ENCODE measurements at regions not wholly inside any gene's neighbourhood (a gene's known extent, or its start where the extent isn't known, plus 50 kb on each side); places are given as distances from the start of the nearest gene placed in this dataset.

- H3K4me1 ChIP-seq (ENCODE audit: control insufficient read depth in 1 of 2, insufficient read depth in 2 of 2, low read length in 2 of 2), result peaks cover 0 to 7% of the 10 kb centered on the region in 2 donors
- H3K27ac ChIP-seq (ENCODE audit: low read length), result no peak overlapping the region
- H3K36me3 ChIP-seq (ENCODE audit: control insufficient read depth in 1 of 2, insufficient read depth in 2 of 2, low read length in 2 of 2), result no peaks in the 10 kb centered on the region
- no peaks in the 10 kb centered on the region for H3K9me3 ChIP-seq (ENCODE audit: control insufficient read depth in 1 of 2, low read length in 2 of 2)
- H3K4me3 ChIP-seq (ENCODE audit: low read depth in 1 of 2, low read length in 2 of 2), result no peak overlapping the region
- H3K27me3 ChIP-seq (ENCODE audit: low read depth, low read length), result no peaks in the 10 kb centered on the region
Measured at GRCh38 chr1:30198795-30199403, 524.5 kb downstream of the MATN1 start.

GRCh38 chr1:30198451-30198760 lies 525.0 kb downstream of the MATN1 start:
- Histone ChIP-seq H3K36me3 (ENCODE audit: control insufficient read depth in 1 of 2, insufficient read depth in 2 of 2, low read length in 2 of 2) (no peaks in the 10 kb centered on the region), H3K27me3 (ENCODE audit: low read depth, low read length) (no peaks in the 10 kb centered on the region), H3K9me3 (ENCODE audit: control insufficient read depth in 1 of 2, low read length in 2 of 2) (no peaks in the 10 kb centered on the region), H3K27ac (ENCODE audit: low read length) (no peak overlapping the region), H3K4me3 (ENCODE audit: low read depth in 1 of 2, low read length in 2 of 2) (no peak overlapping the region), H3K4me1 (ENCODE audit: control insufficient read depth in 1 of 2, insufficient read depth in 2 of 2, low read length in 2 of 2) (peaks cover 0 to 7% of the 10 kb centered on the region in 2 donors)

- no peaks in the 10 kb centered on the region for H3K36me3 ChIP-seq (ENCODE audit: control insufficient read depth in 1 of 2, insufficient read depth in 2 of 2, low read length in 2 of 2)
- no peaks in the 10 kb centered on the region for H3K27me3 ChIP-seq (ENCODE audit: low read depth, low read length)
- H3K9me3 ChIP-seq (ENCODE audit: control insufficient read depth in 1 of 2, low read length in 2 of 2), result no peaks in the 10 kb centered on the region
- no peak overlapping the region for H3K27ac ChIP-seq (ENCODE audit: low read length)
- H3K4me1 ChIP-seq (ENCODE audit: control insufficient read depth in 1 of 2, insufficient read depth in 2 of 2, low read length in 2 of 2), result peaks cover 0 to 7% of the 10 kb centered on the region in 2 donors
- no peak overlapping the region for H3K4me3 ChIP-seq (ENCODE audit: low read depth in 1 of 2, low read length in 2 of 2)
Measured at GRCh38 chr1:30197639-30198450, 525.5 kb downstream of the MATN1 start.

GRCh38 chr1:30196872-30197638 lies 526.3 kb downstream of the MATN1 start:
- Histone ChIP-seq H3K27ac (ENCODE audit: low read length) (no peak overlapping the region), H3K36me3 (ENCODE audit: control insufficient read depth in 1 of 2, insufficient read depth in 2 of 2, low read length in 2 of 2) (no peaks in the 10 kb centered on the region), H3K4me3 (ENCODE audit: low read depth in 1 of 2, low read length in 2 of 2) (no peak overlapping the region), H3K4me1 (ENCODE audit: control insufficient read depth in 1 of 2, insufficient read depth in 2 of 2, low read length in 2 of 2) (peaks cover 0 to 7% of the 10 kb centered on the region in 2 donors), H3K9me3 (ENCODE audit: control insufficient read depth in 1 of 2, low read length in 2 of 2) (no peaks in the 10 kb centered on the region), H3K27me3 (ENCODE audit: low read depth, low read length) (no peaks in the 10 kb centered on the region)

- Histone ChIP-seq H3K4me1 (ENCODE audit: control insufficient read depth in 1 of 2, insufficient read depth in 2 of 2, low read length in 2 of 2) (peaks cover 0 to 7% of the 10 kb centered on the region in 2 donors), H3K27ac (ENCODE audit: low read length) (no peak overlapping the region), H3K27me3 (ENCODE audit: low read depth, low read length) (no peaks in the 10 kb centered on the region), H3K9me3 (ENCODE audit: control insufficient read depth in 1 of 2, low read length in 2 of 2) (no peaks in the 10 kb centered on the region), H3K4me3 (ENCODE audit: low read depth in 1 of 2, low read length in 2 of 2) (no peak overlapping the region), H3K36me3 (ENCODE audit: control insufficient read depth in 1 of 2, insufficient read depth in 2 of 2, low read length in 2 of 2) (no peaks in the 10 kb centered on the region)
Measured at GRCh38 chr1:30196457-30196856, 526.9 kb downstream of the MATN1 start.

GRCh38 chr1:30195424-30196134 lies 527.8 kb downstream of the MATN1 start:
- Histone ChIP-seq H3K4me3 (ENCODE audit: low read depth in 1 of 2, low read length in 2 of 2) (no peak overlapping the region), H3K27ac (ENCODE audit: low read length) (no peak overlapping the region)

GRCh38 chr1:30194741-30195423 lies 528.5 kb downstream of the MATN1 start:
- H3K27ac ChIP-seq (ENCODE audit: low read length), result no peak overlapping the region
- no peaks in the 10 kb centered on the region for H3K9me3 ChIP-seq (ENCODE audit: control insufficient read depth in 1 of 2, low read length in 2 of 2)
- no peak overlapping the region for H3K4me3 ChIP-seq (ENCODE audit: low read depth in 1 of 2, low read length in 2 of 2)
- H3K36me3 ChIP-seq (ENCODE audit: control insufficient read depth in 1 of 2, insufficient read depth in 2 of 2, low read length in 2 of 2), result no peaks in the 10 kb centered on the region
- H3K27me3 ChIP-seq (ENCODE audit: low read depth, low read length), result no peaks in the 10 kb centered on the region
- H3K4me1 ChIP-seq (ENCODE audit: control insufficient read depth in 1 of 2, insufficient read depth in 2 of 2, low read length in 2 of 2), result peaks cover 6 to 7% of the 10 kb centered on the region in 2 donors

More at GRCh38 chr1:30195424-30196134, 527.8 kb downstream of the MATN1 start:
- no peaks in the 10 kb centered on the region for H3K9me3 ChIP-seq (ENCODE audit: control insufficient read depth in 1 of 2, low read length in 2 of 2)
- peaks cover 4 to 7% of the 10 kb centered on the region in 2 donors for H3K4me1 ChIP-seq (ENCODE audit: control insufficient read depth in 1 of 2, insufficient read depth in 2 of 2, low read length in 2 of 2)
- no peaks in the 10 kb centered on the region for H3K36me3 ChIP-seq (ENCODE audit: control insufficient read depth in 1 of 2, insufficient read depth in 2 of 2, low read length in 2 of 2)
- H3K27me3 ChIP-seq (ENCODE audit: low read depth, low read length), result no peaks in the 10 kb centered on the region

GRCh38 chr1:30194046-30194619 lies 529.3 kb downstream of the MATN1 start:
- H3K4me1 ChIP-seq (ENCODE audit: control insufficient read depth in 1 of 2, insufficient read depth in 2 of 2, low read length in 2 of 2), result peaks cover 6 to 7% of the 10 kb centered on the region in 2 donors
- H3K9me3 ChIP-seq (ENCODE audit: control insufficient read depth in 1 of 2, low read length in 2 of 2), result no peaks in the 10 kb centered on the region
- no peaks in the 10 kb centered on the region for H3K36me3 ChIP-seq (ENCODE audit: control insufficient read depth in 1 of 2, insufficient read depth in 2 of 2, low read length in 2 of 2)
- H3K27me3 ChIP-seq (ENCODE audit: low read depth, low read length), result no peaks in the 10 kb centered on the region
- H3K4me3 ChIP-seq (ENCODE audit: low read depth in 1 of 2, low read length in 2 of 2), result no peak overlapping the region
- no peak overlapping the region for H3K27ac ChIP-seq (ENCODE audit: low read length)

- Histone ChIP-seq H3K27me3 (ENCODE audit: low read depth, low read length) (no peaks in the 10 kb centered on the region), H3K4me3 (ENCODE audit: low read depth in 1 of 2, low read length in 2 of 2) (no peak overlapping the region), H3K36me3 (ENCODE audit: control insufficient read depth in 1 of 2, insufficient read depth in 2 of 2, low read length in 2 of 2) (no peaks in the 10 kb centered on the region)
Measured at GRCh38 chr1:30192969-30193630, 530.3 kb downstream of the MATN1 start.

GRCh38 chr1:30191154-30191702 lies 532.2 kb downstream of the MATN1 start:
- Histone ChIP-seq H3K27me3 (ENCODE audit: low read depth, low read length) (no peaks in the 10 kb centered on the region), H3K4me1 (ENCODE audit: control insufficient read depth in 1 of 2, insufficient read depth in 2 of 2, low read length in 2 of 2) (peaks cover 0 to 6% of the 10 kb centered on the region in 2 donors), H3K4me3 (ENCODE audit: low read depth in 1 of 2, low read length in 2 of 2) (no peak overlapping the region), H3K9me3 (ENCODE audit: control insufficient read depth in 1 of 2, low read length in 2 of 2) (no peaks in the 10 kb centered on the region), H3K36me3 (ENCODE audit: control insufficient read depth in 1 of 2, insufficient read depth in 2 of 2, low read length in 2 of 2) (no peaks in the 10 kb centered on the region), H3K27ac (ENCODE audit: low read length) (peak overlapping the region; percentile 61)

More at GRCh38 chr1:30192969-30193630, 530.3 kb downstream of the MATN1 start:
- Histone ChIP-seq H3K9me3 (ENCODE audit: control insufficient read depth in 1 of 2, low read length in 2 of 2) (no peaks in the 10 kb centered on the region), H3K27ac (ENCODE audit: low read length) (no peak overlapping the region), H3K4me1 (ENCODE audit: control insufficient read depth in 1 of 2, insufficient read depth in 2 of 2, low read length in 2 of 2) (peaks cover 6 to 7% of the 10 kb centered on the region in 2 donors)
